ENCODE measurements at regions not wholly inside any gene's neighbourhood (a gene's known extent, or its start where the extent isn't known, plus 50 kb on each side); places are given as distances from the start of the nearest gene placed in this dataset.
"Not testable (repeated sequence)": the region's sequence is repeated elsewhere in the genome, so short reads cannot be mapped to it uniquely, and the experiment has no call there.

- no peak for DNase-seq
Measured at GRCh38 chr7:12893292-12893691, 205.9 kb downstream of the ARL4A start.

- DNase-seq = no peak
Measured at GRCh38 chr7:12895296-12895695, 207.9 kb downstream of the ARL4A start.

GRCh38 chr7:12896316-12896715, 208.9 kb downstream of the ARL4A start:
- DNase-seq = no peak

DNA sequence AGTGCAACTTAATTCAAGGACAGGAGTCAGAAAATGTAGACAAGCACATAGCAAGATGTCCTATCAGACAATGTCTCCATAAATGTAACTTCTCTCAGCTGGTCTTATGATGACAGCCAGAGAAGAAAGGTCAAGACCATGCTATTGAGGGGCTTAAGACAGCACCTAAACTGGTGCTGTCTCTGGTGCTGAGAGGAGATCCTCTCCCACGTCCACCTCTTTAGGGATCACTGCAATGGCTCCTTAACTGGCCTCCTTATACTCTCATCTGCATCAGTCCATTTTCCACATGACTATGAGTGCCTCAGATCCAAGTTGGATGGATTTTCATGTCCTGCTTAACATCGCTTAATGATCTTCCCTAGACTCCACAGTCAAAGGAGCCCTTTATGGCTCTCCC, 210.6 kb downstream of the ARL4A start:
- no peak for DNase-seq

- DNase-seq = no peak
Measured at GRCh38 chr7:12898620-12899019, 211.2 kb downstream of the ARL4A start.

- no peak for DNase-seq
Measured at GRCh38 chr7:12905671-12906070, 218.2 kb downstream of the ARL4A start.

DNA sequence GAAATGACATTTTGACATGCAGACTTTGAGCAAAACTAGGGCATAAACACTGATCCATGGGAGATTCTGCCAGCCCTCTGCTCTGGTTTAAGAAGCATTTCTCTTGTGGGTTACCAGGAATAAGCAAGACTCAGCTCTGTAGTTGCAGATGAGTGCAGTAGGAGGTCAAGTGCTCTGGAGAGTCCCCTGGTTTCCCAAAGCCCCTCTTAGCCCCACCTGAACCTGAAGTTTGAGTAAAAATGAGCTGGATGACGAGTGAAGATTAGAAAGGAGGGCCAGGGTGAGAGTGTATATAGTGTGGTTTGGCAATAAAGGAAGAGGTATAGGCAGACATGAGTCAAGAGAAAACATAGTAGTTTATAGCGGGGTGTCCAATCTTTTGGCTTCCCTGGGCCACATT, 220.3 kb downstream of the ARL4A start:
- DNase-seq = no peak

GRCh38 chr7:12909483-12909882, 222.1 kb downstream of the ARL4A start:
- DNase-seq = no peak

GRCh38 chr7:12911053-12911452, 223.6 kb downstream of the ARL4A start:
- no peak for DNase-seq

DNA sequence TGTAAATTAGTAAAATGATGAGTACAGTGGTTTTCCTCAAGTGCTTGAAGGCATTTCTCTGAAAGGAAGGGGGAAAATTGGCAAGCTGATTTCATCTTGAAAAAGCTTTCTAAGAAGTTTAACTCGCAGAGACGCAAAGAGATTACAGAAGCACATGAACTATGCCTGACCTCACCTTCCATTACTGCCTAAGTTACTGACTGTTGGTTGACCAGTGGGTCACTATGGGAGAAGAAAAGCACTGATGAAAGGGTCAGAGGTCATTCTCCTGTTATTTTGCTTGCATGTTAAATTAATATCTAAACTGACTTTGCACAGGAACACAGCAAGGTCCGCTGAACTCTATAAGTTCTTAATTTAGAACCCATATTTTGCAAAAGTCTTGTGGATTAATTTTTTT, 225.6 kb downstream of the ARL4A start:
- no peak for DNase-seq

GRCh38 chr7:12917801-12918200, 230.4 kb downstream of the ARL4A start:
- no peak for DNase-seq

DNA sequence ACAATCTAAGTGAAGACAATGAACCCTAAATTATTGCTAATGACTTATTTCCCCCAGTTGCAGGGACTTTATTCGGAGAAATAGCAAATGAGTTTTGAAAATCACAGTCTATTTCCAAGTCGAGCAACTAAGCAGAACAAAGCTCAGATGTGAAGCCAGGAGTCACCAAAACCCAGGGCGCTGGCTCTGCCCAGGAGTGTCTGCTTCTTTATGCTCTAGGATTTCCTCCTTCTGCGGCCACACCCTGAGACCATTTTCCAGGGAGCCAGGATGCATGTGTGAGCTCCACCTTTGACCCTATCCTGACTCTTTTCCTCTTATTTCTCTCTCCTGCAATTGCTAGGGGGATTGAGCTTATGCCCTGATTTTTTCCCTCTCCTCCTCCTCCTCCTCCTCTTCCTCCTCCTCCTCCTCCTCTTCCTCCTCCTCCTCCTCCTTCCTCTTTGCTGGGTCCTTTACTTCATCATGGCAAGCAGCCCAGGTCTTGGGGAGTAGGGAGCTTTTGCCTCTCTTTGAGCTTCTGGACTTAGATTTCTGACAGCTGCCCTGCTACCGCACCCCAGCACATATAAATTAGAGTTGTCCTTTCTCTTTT, 234.4 kb downstream of the ARL4A start:
- no peak for DNase-seq

DNA sequence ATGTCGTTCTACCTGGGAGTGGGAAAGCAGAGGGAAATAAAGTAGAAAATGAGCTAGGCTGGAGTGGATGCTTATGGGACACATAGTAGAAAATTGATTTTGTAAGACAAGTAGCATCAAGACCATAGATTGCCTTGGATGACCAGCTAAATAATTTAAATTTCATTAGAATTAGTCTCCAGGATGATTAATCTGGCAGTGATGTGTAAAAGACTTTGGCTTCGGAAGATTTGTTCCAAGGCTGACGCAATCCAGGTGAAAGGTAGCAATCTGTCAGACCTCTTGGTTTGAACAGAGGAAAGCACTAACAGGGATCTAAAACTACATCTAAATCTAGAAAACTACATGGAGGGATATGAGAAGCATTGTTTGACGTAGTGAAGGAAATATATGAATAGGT, 236.5 kb downstream of the ARL4A start:
- no peak for DNase-seq

DNA sequence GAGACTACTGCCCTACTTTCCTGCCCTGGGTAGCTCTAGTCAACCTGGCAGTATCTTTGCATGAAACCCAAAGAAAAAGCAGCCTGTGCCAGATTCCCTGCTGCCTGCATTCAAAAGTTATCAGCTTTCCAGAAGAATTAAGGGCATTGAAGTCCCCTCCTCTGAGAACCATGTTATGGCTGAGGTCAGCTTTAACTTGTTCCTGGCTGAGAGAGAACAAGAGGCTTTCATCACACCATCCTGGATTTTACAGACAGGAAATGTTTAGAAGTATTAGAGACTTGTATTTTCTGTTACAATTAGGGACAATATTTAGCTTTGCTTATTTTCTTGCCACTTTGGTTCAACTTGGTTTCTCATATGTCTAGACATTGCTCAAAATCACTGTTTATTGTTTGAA, 238.8 kb downstream of the ARL4A start:
- no peak for DNase-seq

GRCh38 chr7:12927635-12928434, 240.4 kb downstream of the ARL4A start:
- no peak for DNase-seq

DNA sequence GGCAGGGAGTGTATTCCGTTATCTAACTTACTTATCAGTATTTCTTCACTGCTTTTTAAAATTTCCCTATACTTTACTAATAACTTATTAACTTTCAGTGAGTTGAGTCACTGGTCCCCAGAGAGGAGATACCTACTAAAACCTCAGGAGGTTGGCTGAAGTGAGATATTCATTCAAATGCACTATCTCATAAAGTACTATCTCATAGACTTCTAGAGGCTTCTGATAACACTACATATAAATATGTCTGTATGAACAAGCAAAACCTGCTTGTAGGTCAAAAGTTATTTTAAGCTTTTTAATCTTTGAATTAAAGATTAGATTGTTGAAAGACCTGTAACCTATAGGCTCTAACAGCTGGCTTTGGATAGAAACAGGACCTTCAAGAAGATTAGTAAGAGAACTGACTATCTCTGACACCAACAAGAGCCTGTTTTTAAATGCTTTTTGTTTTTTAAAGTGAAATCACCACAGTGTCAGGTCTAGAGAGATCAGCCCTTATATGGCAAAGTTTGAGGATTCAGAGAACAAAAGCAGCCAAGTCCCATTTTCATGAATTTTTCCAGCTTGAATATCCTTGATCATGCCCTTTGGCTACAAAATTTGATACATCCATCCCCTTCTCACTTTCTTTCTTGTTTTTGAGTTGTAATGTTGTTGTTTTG, 242.2 kb downstream of the ARL4A start:
- no peak for DNase-seq

DNA sequence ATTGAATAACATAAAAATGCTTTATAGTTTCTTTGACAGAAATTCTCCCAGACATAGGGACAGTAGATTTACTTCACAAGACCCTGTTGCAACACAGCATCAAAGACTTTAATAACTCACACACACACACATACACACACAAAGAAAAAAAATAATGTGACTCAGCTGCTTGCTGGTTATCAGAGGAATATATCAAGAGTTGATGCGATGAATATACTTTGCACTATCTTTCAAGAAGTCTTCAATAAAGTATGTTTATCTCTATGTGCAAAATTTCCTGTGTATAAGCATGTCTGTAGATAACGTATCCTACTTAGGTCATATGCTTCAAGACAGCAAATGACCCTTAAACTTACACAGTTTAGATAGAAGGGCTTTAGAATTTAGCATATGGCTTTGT, 243.1 kb downstream of the ARL4A start:
- no peak for DNase-seq

- not testable (repeated sequence) for DNase-seq
Measured at GRCh38 chr7:12931465-12931864, 244.0 kb downstream of the ARL4A start.

GRCh38 chr7:12939694-12940093, 252.3 kb downstream of the ARL4A start:
- no peak for DNase-seq

DNA sequence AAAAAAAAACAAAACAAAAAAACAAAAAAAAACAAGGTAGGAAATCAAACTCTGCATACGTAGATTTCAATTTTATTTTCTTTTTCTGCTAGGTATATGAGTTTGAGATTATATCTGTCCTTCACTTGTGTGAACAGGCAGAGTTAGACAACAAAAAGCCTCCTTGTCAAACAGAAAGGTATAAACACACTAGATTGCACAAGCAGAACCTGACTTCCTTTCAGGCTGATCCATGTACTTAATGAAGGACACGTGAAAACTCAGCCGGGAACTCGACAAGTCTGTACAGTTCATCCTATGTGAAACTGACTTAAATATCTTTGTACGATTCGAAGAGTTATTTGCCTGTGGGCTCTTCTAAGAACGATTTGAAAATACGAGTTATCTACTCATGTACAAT, 254.1 kb downstream of the ARL4A start:
- no peak for DNase-seq

DNA sequence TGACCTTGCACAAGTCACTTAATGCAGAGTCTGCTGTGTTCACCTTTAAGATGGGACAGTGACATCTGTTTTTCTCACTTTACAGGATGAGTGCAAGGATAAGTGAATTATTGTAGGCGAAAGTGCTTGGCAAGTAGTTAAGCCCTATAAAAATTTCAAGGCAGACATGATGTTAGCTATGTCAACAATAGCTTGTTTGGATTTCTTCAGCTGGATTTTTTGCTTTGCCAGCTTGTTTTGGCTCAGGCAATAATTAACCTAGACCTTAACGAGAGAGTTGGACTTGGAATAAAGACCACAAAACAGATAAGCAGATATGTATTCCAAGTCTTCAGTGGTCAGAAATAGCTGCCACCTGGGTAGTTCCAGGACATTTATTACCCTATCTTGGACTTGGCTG, 255.2 kb downstream of the ARL4A start:
- no peak for DNase-seq

GRCh38 chr7:12943781-12944180, 256.3 kb downstream of the ARL4A start:
- no peak for DNase-seq

DNA sequence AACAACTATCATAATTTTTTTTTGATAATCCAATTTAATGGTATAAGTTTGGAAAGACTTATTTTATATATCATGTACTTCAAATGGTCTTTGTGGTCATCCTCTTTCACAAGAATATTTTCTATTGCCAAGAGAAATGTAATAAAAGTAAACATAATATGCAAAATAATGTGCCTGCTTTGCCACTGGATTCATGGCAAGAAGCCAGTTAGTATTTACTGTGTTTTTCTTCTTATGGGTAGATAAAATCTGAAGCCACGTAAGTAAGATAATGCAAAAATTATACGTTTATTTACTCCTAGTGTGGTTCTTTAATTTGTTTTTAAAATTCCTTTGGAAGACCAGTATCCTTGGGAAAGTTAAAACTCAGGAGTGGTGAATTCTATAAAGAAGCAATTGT, 258.5 kb downstream of the ARL4A start:
- DNase-seq = no peak

GRCh38 chr7:12947465-12947864, 260.0 kb downstream of the ARL4A start:
- no peak for DNase-seq
